Stomach (tissue), 4 donors: ENCODE measurements at regions not wholly inside any gene's neighbourhood (a gene's known extent, or its start where the extent isn't known, plus 50 kb on each side); places are given as distances from the start of the nearest gene placed in this dataset.

ENCODE experiments used
- EP300 ChIP-seq: sonication (generic); formaldehyde crosslinking; IDR thresholded peaks from one replicate; pipeline ENCODE4 v1.6.1; 2017; ENCODE audit warnings: antibody characterized with exemption
- TF ChIP-seq, protein P1 (sequence below), 7 experiments: fragments of 450-650 bp in 4 of 7; fragments of 200-600 bp in 3 of 7; sonication (generic) in 3 of 7; IDR thresholded peaks; one replicate each; pipeline ENCODE4 v1.5.1; 2016 to 2019; ENCODE audit warnings: antibody characterized with exemption in 7 of 7, control low read depth in 2 of 7, mild to moderate bottlenecking in 1 of 7

GRCh38 chr4:130073145-130073790, 977.3 kb downstream of the C4orf33 start:
- TF ChIP-seq, protein P1, sequence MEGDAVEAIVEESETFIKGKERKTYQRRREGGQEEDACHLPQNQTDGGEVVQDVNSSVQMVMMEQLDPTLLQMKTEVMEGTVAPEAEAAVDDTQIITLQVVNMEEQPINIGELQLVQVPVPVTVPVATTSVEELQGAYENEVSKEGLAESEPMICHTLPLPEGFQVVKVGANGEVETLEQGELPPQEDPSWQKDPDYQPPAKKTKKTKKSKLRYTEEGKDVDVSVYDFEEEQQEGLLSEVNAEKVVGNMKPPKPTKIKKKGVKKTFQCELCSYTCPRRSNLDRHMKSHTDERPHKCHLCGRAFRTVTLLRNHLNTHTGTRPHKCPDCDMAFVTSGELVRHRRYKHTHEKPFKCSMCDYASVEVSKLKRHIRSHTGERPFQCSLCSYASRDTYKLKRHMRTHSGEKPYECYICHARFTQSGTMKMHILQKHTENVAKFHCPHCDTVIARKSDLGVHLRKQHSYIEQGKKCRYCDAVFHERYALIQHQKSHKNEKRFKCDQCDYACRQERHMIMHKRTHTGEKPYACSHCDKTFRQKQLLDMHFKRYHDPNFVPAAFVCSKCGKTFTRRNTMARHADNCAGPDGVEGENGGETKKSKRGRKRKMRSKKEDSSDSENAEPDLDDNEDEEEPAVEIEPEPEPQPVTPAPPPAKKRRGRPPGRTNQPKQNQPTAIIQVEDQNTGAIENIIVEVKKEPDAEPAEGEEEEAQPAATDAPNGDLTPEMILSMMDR (IDR thresholded peaks at IDR 0.05), result no peak
- TF ChIP-seq EP300, result no peak
